SW480 (cell line): ENCODE measurements at regions not wholly inside any gene's neighbourhood (a gene's known extent, or its start where the extent isn't known, plus 50 kb on each side); places are given as distances from the start of the nearest gene placed in this dataset.
A peak's percentile ranks its signal among the peaks of the same experiment; 100 is the strongest.

Source experiments
- DNase-seq: peaks from one replicate; pipeline ENCODE4 v3.0.0-alpha.2; 2016; ENCODE audit warnings: low spot score

- no peak for DNase-seq
Observed at GRCh38 chr9:82549174-82549821, 513.6 kb downstream of the RASEF start.

GRCh38 chr9:82552784-82553183, 510.2 kb downstream of the RASEF start:
- no peak for DNase-seq

- peak; percentile 11 for DNase-seq
Observed at GRCh38 chr9:82553654-82554366, 509.1 kb downstream of the RASEF start.

- no peak for DNase-seq
Observed at GRCh38 chr9:82554381-82554780, 508.6 kb downstream of the RASEF start.

GRCh38 chr9:82555031-82555430, 507.9 kb downstream of the RASEF start:
- DNase-seq, result no peak

- DNase-seq, result no peak
Observed at GRCh38 chr9:82555431-82556051, 507.4 kb downstream of the RASEF start.

- DNase-seq, result no peak
Observed at GRCh38 chr9:82558346-82558745, 504.6 kb downstream of the RASEF start.

GRCh38 chr9:82558855-82559630, 503.9 kb downstream of the RASEF start:
- DNase-seq, result peak; percentile 23

GRCh38 chr9:82560036-82560435, 502.9 kb downstream of the RASEF start:
- no peak for DNase-seq

- no peak for DNase-seq
Observed at GRCh38 chr9:82560457-82560904, 502.5 kb downstream of the RASEF start.

- no peak for DNase-seq
Observed at GRCh38 chr9:82563094-82563493, 499.8 kb downstream of the RASEF start.

GRCh38 chr9:82563841-82564240, 499.1 kb downstream of the RASEF start:
- DNase-seq, result no peak

- DNase-seq, result no peak
Observed at GRCh38 chr9:82565188-82565969, 497.6 kb downstream of the RASEF start.

- no peak for DNase-seq
Observed at GRCh38 chr9:82567953-82568352, 495.0 kb downstream of the RASEF start.

GRCh38 chr9:82570226-82570625, 492.7 kb downstream of the RASEF start:
- DNase-seq, result no peak

- DNase-seq, result no peak
Observed at GRCh38 chr9:82571540-82571939, 491.4 kb downstream of the RASEF start.

GRCh38 chr9:82572146-82572545, 490.8 kb downstream of the RASEF start:
- no peak for DNase-seq

- no peak for DNase-seq
Observed at GRCh38 chr9:82574911-82575310, 488.0 kb downstream of the RASEF start.

GRCh38 chr9:82580921-82581320, 482.0 kb downstream of the RASEF start:
- DNase-seq, result no peak

GRCh38 chr9:82581516-82581915, 481.4 kb downstream of the RASEF start:
- DNase-seq, result no peak

- DNase-seq, result no peak
Observed at GRCh38 chr9:82581935-82582334, 481.0 kb downstream of the RASEF start.

GRCh38 chr9:82582693-82583092, 480.2 kb downstream of the RASEF start:
- no peak for DNase-seq
